CD14-positive monocyte (primary cell): ENCODE measurements at regions not wholly inside any gene's neighbourhood (a gene's known extent, or its start where the extent isn't known, plus 50 kb on each side); places are given as distances from the start of the nearest gene placed in this dataset.

ENCODE experiments used
- DNase-seq, 3 donors: peaks; one replicate each; pipeline ENCODE4 v3.0.0-alpha.2; 2011 to 2022
- H2AFZ ChIP-seq: 2 replicates; pipeline ENCODE4 v1.6.0; 2012; ENCODE audit warnings: mild to moderate bottlenecking, low read depth, low read length, inconsistent platforms; ENCODE audit not compliant: insufficient read depth, poor library complexity, severe bottlenecking
- H3K27ac ChIP-seq, 2 donors: 1 replicate in 1 of 2; 2 replicates in 1 of 2; pipeline ENCODE4 v1.5.1; 2012 to 2013; ENCODE audit warnings: low read length in 2 of 2, control low read depth in 1 of 2, inconsistent platforms in 1 of 2, low read depth in 1 of 2, mild to moderate bottlenecking in 1 of 2
- H3K27me3 ChIP-seq, 2 donors: one replicate each; pipeline versions ENCODE4 v1.6.0 to v1.6.1; 2011 to 2013; ENCODE audit warnings: low read length in 2 of 2; ENCODE audit not compliant: control insufficient read depth in 2 of 2, insufficient read depth in 2 of 2
- H3K36me3 ChIP-seq, 2 donors: replicated peaks in 1 of 2; 1 replicate in 1 of 2; 2 replicates in 1 of 2; pipeline versions ENCODE4 v1.5.1 to v1.6.1; 2012 to 2013; ENCODE audit warnings: low read length in 2 of 2, control low read depth in 1 of 2, inconsistent platforms in 1 of 2, mild to moderate bottlenecking in 1 of 2; ENCODE audit not compliant: insufficient read depth in 2 of 2, control insufficient read depth in 1 of 2
- H3K4me1 ChIP-seq, 2 donors: 1 replicate in 1 of 2; 2 replicates in 1 of 2; pipeline versions ENCODE4 v1.5.1 to v1.6.1; 2012 to 2013; ENCODE audit warnings: low read length in 2 of 2, control low read depth in 1 of 2, inconsistent platforms in 1 of 2, mild to moderate bottlenecking in 1 of 2, moderate library complexity in 1 of 2; ENCODE audit not compliant: insufficient read depth in 2 of 2, control insufficient read depth in 1 of 2
- H3K4me2 ChIP-seq: replicated peaks from 2 replicates; pipeline ENCODE3; 2012; ENCODE audit warnings: low read length, moderate library complexity, mild to moderate bottlenecking; ENCODE audit not compliant: poor library complexity, severe bottlenecking; ENCODE audit errors: extremely low read depth
- H3K4me3 ChIP-seq, 3 experiments: fragments of 200-600 bp in 1 of 3; sonication (generic) in 1 of 3; replicated peaks in 1 of 3; 1 replicate in 2 of 3; 2 replicates in 1 of 3; pipeline ENCODE4 v1.5.1; 2011 to 2013; ENCODE audit warnings: low read length in 3 of 3, mild to moderate bottlenecking in 3 of 3, control low read depth in 2 of 3, low read depth in 2 of 3, inconsistent platforms in 1 of 3, moderate library complexity in 1 of 3
- H3K79me2 ChIP-seq: 2 replicates; pipeline ENCODE4 v1.6.0; 2012; ENCODE audit warnings: mild to moderate bottlenecking, control low read depth, inconsistent platforms, low read length, moderate library complexity; ENCODE audit not compliant: insufficient read depth
- H3K9ac ChIP-seq: 2 replicates; pipeline ENCODE4 v1.6.0; 2017; ENCODE audit warnings: low read length, mild to moderate bottlenecking; ENCODE audit not compliant: insufficient read depth, poor library complexity, severe bottlenecking
- H3K9me3 ChIP-seq, 2 donors: replicated peaks in 1 of 2; 1 replicate in 1 of 2; 2 replicates in 1 of 2; pipeline versions ENCODE4 v1.5.1 to v1.6.1; 2012 to 2013; ENCODE audit warnings: low read length in 2 of 2, control low read depth in 1 of 2; ENCODE audit not compliant: control insufficient read depth in 1 of 2, insufficient read depth in 1 of 2
- H4K20me1 ChIP-seq: 2 replicates; pipeline ENCODE4 v1.6.0; 2012; ENCODE audit warnings: mild to moderate bottlenecking, low read length, control low read depth, moderate library complexity; ENCODE audit not compliant: insufficient read depth
- H3K27ac Mint-ChIP-seq, 7 donors: one replicate each; pipeline ENCODE4 v1.8.0; 2020; ENCODE audit warnings: mild to moderate bottlenecking in 7 of 7, mixed read lengths in 7 of 7, moderate library complexity in 6 of 7, inconsistent platforms in 2 of 7
- H3K27me3 Mint-ChIP-seq, 3 donors: one replicate each; pipeline ENCODE4 v1.8.0; 2021 to 2022; ENCODE audit warnings: low read depth in 3 of 3, mild to moderate bottlenecking in 3 of 3, mixed read lengths in 3 of 3, moderate library complexity in 3 of 3, inconsistent platforms in 1 of 3
- H3K36me3 Mint-ChIP-seq, 2 donors: one replicate each; pipeline ENCODE4 v1.8.0; 2020; ENCODE audit warnings: mixed read lengths in 2 of 2, inconsistent platforms in 1 of 2, mild to moderate bottlenecking in 1 of 2
- H3K4me1 Mint-ChIP-seq: one replicate; pipeline ENCODE4 v1.8.0; 2020; ENCODE audit warnings: mild to moderate bottlenecking, mixed read lengths
- H3K4me3 Mint-ChIP-seq, 2 donors: one replicate each; pipeline ENCODE4 v1.8.0; 2020; ENCODE audit warnings: mild to moderate bottlenecking in 2 of 2, mixed read lengths in 2 of 2, moderate library complexity in 1 of 2
- H3K9me3 Mint-ChIP-seq, 7 donors: one replicate each; pipeline ENCODE4 v1.8.0; 2020 to 2022; ENCODE audit warnings: mixed read lengths in 7 of 7, mild to moderate bottlenecking in 6 of 7, moderate library complexity in 6 of 7, inconsistent platforms in 2 of 7
- CTCF ChIP-seq: fragments of 200-600 bp; IDR thresholded peaks from one replicate; pipeline ENCODE4 v1.8.0; 2022; ENCODE audit warnings: antibody characterized with exemption, mild to moderate bottlenecking
- WGBS: methylation state at CpG from one replicate; pipeline ENCODE4 v1.1.5; 2013; ENCODE audit warnings: missing lambda C conversion rate; ENCODE audit not compliant: insufficient coverage; 5-methylcytosine and 5-hydroxymethylcytosine counted together
- intact Hi-C, 2 donors: fragments of 100-400 bp; cut with micrococcal nuclease; formaldehyde crosslinking; loops; one replicate each; pipeline versions ENCODE4 v1.15.0 to v1.15.1; 2023

GRCh38 chr3:152778022-152778421 is 56.9 kb upstream of the P2RY1 start:
- no peak for DNase-seq
- no peaks in the 10 kb centered on the region for H4K20me1 ChIP-seq
- WGBS = no CpG with 5 or more reads among the region's 2 CpGs
- H3K79me2 ChIP-seq = no peaks in the 10 kb centered on the region
- no peak for TF ChIP-seq CTCF
- H3K27ac ChIP-seq = no peak overlapping the region
- no peaks in the 10 kb centered on the region for H3K27me3 ChIP-seq
- H3K9me3 ChIP-seq = peaks cover 0 to 2% of the 10 kb centered on the region in 2 donors
- Mint-ChIP-seq H3K4me1 (no peaks in the 10 kb centered on the region), H3K27me3 (peaks cover 0 to under 1% (median 0%) of the 10 kb centered on the region in 3 donors), H3K36me3 (no peaks in the 10 kb centered on the region), H3K27ac (no peak overlapping the region), H3K4me3 (no peak overlapping the region), H3K9me3 (peaks cover under 1 to 11% (median 6%) of the 10 kb centered on the region in 7 donors)
- no peaks in the 10 kb centered on the region for H3K4me1 ChIP-seq
- H2AFZ ChIP-seq = no peak overlapping the region
- H3K9ac ChIP-seq = no peak overlapping the region
- intact Hi-C loops = no loop called here
- no peak overlapping the region for H3K4me2 ChIP-seq
- H3K36me3 ChIP-seq = no peaks in the 10 kb centered on the region
- H3K4me3 ChIP-seq = no peak overlapping the region

GRCh38 chr3:152779653-152780052 is 55.3 kb upstream of the P2RY1 start:
- Histone ChIP-seq H3K9ac (no peak overlapping the region), H3K36me3 (no peaks in the 10 kb centered on the region), H3K27ac (no peak overlapping the region), H3K4me1 (no peaks in the 10 kb centered on the region), H3K4me3 (no peak overlapping the region), H3K9me3 (peaks cover 0 to 2% of the 10 kb centered on the region in 2 donors), H3K79me2 (no peaks in the 10 kb centered on the region), H2AFZ (no peak overlapping the region), H4K20me1 (no peaks in the 10 kb centered on the region), H3K4me2 (no peak overlapping the region), H3K27me3 (no peaks in the 10 kb centered on the region)
- Mint-ChIP-seq H3K27me3 (peaks cover 0 to 1% (median 0%) of the 10 kb centered on the region in 3 donors), H3K9me3 (peaks cover 2 to 14% (median 7%) of the 10 kb centered on the region in 7 donors), H3K36me3 (no peaks in the 10 kb centered on the region), H3K27ac (no peak overlapping the region), H3K4me1 (no peaks in the 10 kb centered on the region), H3K4me3 (no peak overlapping the region)
- no peak for DNase-seq
- intact Hi-C loops = no loop called here
- no peak for TF ChIP-seq CTCF
- no CpG with 5 or more reads among the region's 2 CpGs for WGBS
